GM12878 (cell line): ENCODE measurements at regions not wholly inside any gene's neighbourhood (a gene's known extent, or its start where the extent isn't known, plus 50 kb on each side); places are given as distances from the start of the nearest gene placed in this dataset.

Experiments
- ATAC-seq: fragments of 200-7000 bp; cut with Tn5 transposase; 3 replicates; pipeline ENCODE4 v1.9.1; 2020; ENCODE audit warnings: mild to moderate bottlenecking, moderate library complexity
- BruUV-seq: library from RNA; stranded (reverse); fragments of 400-500 nt; replicated peaks from 2 replicates; lab custom pipeline; 2021; lab: Mats Ljungman, UMichigan
- CTCF ChIA-PET: fragments of 300-600 bp; sonication (Branson Sonifier 250); formaldehyde crosslinking; extraction: SDS; loops from one replicate; lab custom pipeline; 2021; ENCODE audit warnings: inconsistent platforms; lab: Yijun Ruan, JAX
- POLR2A ChIA-PET: fragments of 350-600 bp; formaldehyde crosslinking; extraction: SDS; loops from one replicate; lab custom pipeline; 2021; ENCODE audit warnings: inconsistent platforms; lab: Charles Lee
- RAD21 ChIA-PET: fragments of 300-600 bp; sonication (Branson Sonifier 250); formaldehyde crosslinking; loops from one replicate; lab custom pipeline; 2023; ENCODE audit warnings: antibody characterized with exemption; ENCODE audit not compliant: unreplicated experiment; lab: Charles Lee
- SMC1A ChIA-PET: fragments of 300-600 bp; sonication (Branson Sonifier 250); formaldehyde crosslinking; loops from one replicate; lab custom pipeline; 2023; ENCODE audit not compliant: unreplicated experiment, uncharacterized antibody; lab: Charles Lee
- DNase-seq: peaks from one replicate; pipeline ENCODE4 v3.0.0-alpha.2; 2011; ENCODE audit warnings: low read depth, low spot score
- FAIRE-seq: peaks from 3 replicates; lab custom pipeline; 2011; peaks lifted over from hg19 to GRCh38; lab: Jason Lieb, UNC
- H2AFZ ChIP-seq: 2 replicates; pipeline ENCODE4 v1.6.0; 2011; ENCODE audit warnings: low read depth, low read length, control low read depth; ENCODE audit not compliant: control insufficient read depth
- H3K27ac ChIP-seq: 2 replicates; pipeline ENCODE4 v1.5.1; 2011; ENCODE audit warnings: control low read depth; ENCODE audit not compliant: control insufficient read depth, insufficient read depth
- H3K27me3 ChIP-seq, 2 experiments: replicated peaks in 1 of 2; 2 replicates each; pipeline versions ENCODE4 v1.6.0 to v1.6.1; 2011; ENCODE audit warnings: low read length in 1 of 2; ENCODE audit not compliant: control insufficient read depth in 2 of 2, insufficient read depth in 2 of 2
- H3K36me3 ChIP-seq, 2 experiments: 2 replicates each; pipeline ENCODE4 v1.5.1; 2011; ENCODE audit warnings: low read length in 1 of 2; ENCODE audit not compliant: control insufficient read depth in 2 of 2, insufficient read depth in 2 of 2
- H3K4me1 ChIP-seq: 2 replicates; pipeline ENCODE4 v1.6.1; 2011; ENCODE audit warnings: mild to moderate bottlenecking, low read length, moderate library complexity, mixed read lengths; ENCODE audit not compliant: control insufficient read depth, insufficient read depth
- H3K4me2 ChIP-seq: 2 replicates; pipeline ENCODE4 v1.6.0; 2011; ENCODE audit warnings: control low read depth; ENCODE audit not compliant: control insufficient read depth, insufficient read depth
- H3K4me3 ChIP-seq: fragments of 200-600 bp; sonication (generic); 2 replicates; pipeline ENCODE4 v1.5.1; 2016
- H3K79me2 ChIP-seq: 2 replicates; pipeline ENCODE4 v1.6.0; 2011; ENCODE audit warnings: low read length; ENCODE audit not compliant: control insufficient read depth, insufficient read depth
- H3K9ac ChIP-seq: 2 replicates; pipeline ENCODE4 v1.8.0; 2011; ENCODE audit warnings: low read length, control low read depth, mixed read lengths; ENCODE audit not compliant: control insufficient read depth, insufficient read depth
- H3K9me3 ChIP-seq: replicated peaks from 3 replicates; pipeline ENCODE4 v1.5.1; 2011; ENCODE audit warnings: mild to moderate bottlenecking, low read length; ENCODE audit not compliant: control insufficient read depth, insufficient read depth
- H4K20me1 ChIP-seq: 2 replicates; pipeline ENCODE4 v1.6.0; 2011; ENCODE audit not compliant: control insufficient read depth, insufficient read depth
- KLF5 ChIP-seq: fragments of 450-650 bp; IDR thresholded peaks from 2 replicates; pipeline ENCODE4 v1.6.1; 2014; ENCODE audit warnings: mild to moderate bottlenecking; ENCODE audit not compliant: partially characterized antibody
- YBX1 ChIP-seq: fragments of 450-650 bp; IDR thresholded peaks from 2 replicates; pipeline ENCODE4 v1.6.1; 2016; ENCODE audit warnings: antibody characterized with exemption
- ZNF687 ChIP-seq: fragments of 450-650 bp; IDR thresholded peaks from 2 replicates; pipeline ENCODE4 v1.6.1; 2017; ENCODE audit warnings: mild to moderate bottlenecking, moderate library complexity
- WGBS: methylation state at CpG from one replicate; pipeline ENCODE4 v1.1.6; 2016; ENCODE audit warnings: low lambda C conversion rate; ENCODE audit not compliant: insufficient replicate concordance, insufficient coverage; ENCODE audit errors: missing lambda C conversion rate; 5-methylcytosine and 5-hydroxymethylcytosine counted together
- in situ Hi-C: fragments of 300-500 bp; cut with MboI; formaldehyde crosslinking; loops from 9 replicates; pipeline ENCODE4 v1.14.3; 2018; ENCODE audit warnings: mixed read lengths
- intact Hi-C: fragments of 100-400 bp; cut with micrococcal nuclease; formaldehyde crosslinking; loops from one replicate; pipeline ENCODE4 v1.14.2; 2022; ENCODE audit not compliant: unreplicated experiment

- Histone ChIP-seq H3K36me3 (no peaks in the 10 kb centered on the region), H3K79me2 (no peaks in the 10 kb centered on the region), H3K4me1 (no peaks in the 10 kb centered on the region), H4K20me1 (no peaks in the 10 kb centered on the region), H3K9me3 (no peaks in the 10 kb centered on the region), H2AFZ (no peak overlapping the region), H3K9ac (no peak overlapping the region), H3K4me3 (no peak overlapping the region), H3K4me2 (no peak overlapping the region)
- in situ Hi-C loops (no loop called here), intact Hi-C loops (no loop called here)
- no TSS peak for BruUV-seq
- no peak for TF ChIP-seq ZNF687
- TF ChIP-seq YBX1: no peak
- TF ChIP-seq KLF5: no peak
- TF ChIP-seq, all 136 proteins: peak for 0
- Histone ChIP-seq H3K27ac (no peak overlapping the region), H3K27me3 (no peaks in the 10 kb centered on the region)
- ChIA-PET POLR2A (no interaction called here), SMC1A (interaction anchor here (0.6 to 3.0 kb wide), 2 partner anchors 9 to 13 kb away, joined by 3 to 11 read pairs; no protein-coding TSS in a partner anchor), RAD21 (no interaction called here), CTCF (interaction anchor here (1.3 to 1.4 kb wide), 2 partner anchors 9 to 100 kb away, joined by 3 read pairs; no protein-coding TSS in a partner anchor)
- no peak for ATAC-seq
- DNase-seq: no peak
- FAIRE-seq: no peak
- 44% methylated on average over 6 of the region's 6 CpGs for WGBS
These were observed 89.1 kb upstream of the HAND1 start for GRCh38 chr5:154567155-154567554.
